H9 (cell line): ENCODE measurements at regions not wholly inside any gene's neighbourhood (a gene's known extent, or its start where the extent isn't known, plus 50 kb on each side); places are given as distances from the start of the nearest gene placed in this dataset.

ENCODE experiments used
- DNase-seq: peaks from one replicate; pipeline ENCODE4 v3.0.0-alpha.2; 2017
- H2AFZ ChIP-seq: one replicate; pipeline ENCODE4 v1.6.1; 2013; ENCODE audit warnings: mild to moderate bottlenecking, low read length, control low read depth, moderate library complexity
- H2AK5ac ChIP-seq: 2 replicates; pipeline ENCODE4 v1.6.1; 2013; ENCODE audit warnings: low read length, control low read depth, mixed read lengths; ENCODE audit not compliant: insufficient read length
- H2BK120ac ChIP-seq: one replicate; pipeline ENCODE4 v1.6.1; 2013; ENCODE audit warnings: low read depth, mild to moderate bottlenecking, low read length, control low read depth, inconsistent platforms; ENCODE audit not compliant: poor library complexity, severe bottlenecking
- H2BK12ac ChIP-seq: 2 replicates; pipeline ENCODE4 v1.6.1; 2013; ENCODE audit warnings: low read length, control low read depth, mixed read lengths, low read depth; ENCODE audit not compliant: insufficient read length
- H2BK15ac ChIP-seq: 2 replicates; pipeline ENCODE4 v1.6.1; 2013; ENCODE audit warnings: low read depth, low read length, control low read depth
- H2BK20ac ChIP-seq: one replicate; pipeline ENCODE4 v1.6.1; 2013; ENCODE audit warnings: low read depth, mild to moderate bottlenecking, low read length, control low read depth, inconsistent platforms; ENCODE audit not compliant: poor library complexity, severe bottlenecking
- H2BK5ac ChIP-seq: 2 replicates; pipeline ENCODE4 v1.6.1; 2013; ENCODE audit warnings: low read length, control low read depth, mixed read lengths; ENCODE audit not compliant: insufficient read length
- H3K14ac ChIP-seq: 2 replicates; pipeline ENCODE4 v1.6.1; 2013; ENCODE audit warnings: low read length, control low read depth; ENCODE audit not compliant: insufficient read depth
- H3K18ac ChIP-seq: 2 replicates; pipeline ENCODE4 v1.6.1; 2013; ENCODE audit warnings: low read depth, mild to moderate bottlenecking, mixed read lengths, low read length, control low read depth; ENCODE audit not compliant: insufficient read length
- H3K23ac ChIP-seq: 2 replicates; pipeline ENCODE4 v1.6.1; 2013; ENCODE audit warnings: low read length, control low read depth, mixed read lengths, low read depth; ENCODE audit not compliant: insufficient read length
- H3K23me2 ChIP-seq: 2 replicates; pipeline ENCODE4 v1.6.1; 2013; ENCODE audit warnings: low read depth, mild to moderate bottlenecking, mixed read lengths, low read length, control low read depth; ENCODE audit not compliant: insufficient read length, poor library complexity, severe bottlenecking
- H3K27ac ChIP-seq: 2 replicates; pipeline ENCODE4 v1.5.1; 2013; ENCODE audit warnings: low read length, control low read depth, mixed read lengths, low read depth; ENCODE audit not compliant: insufficient read length
- H3K27me3 ChIP-seq: 2 replicates; pipeline ENCODE4 v1.6.1; 2013; ENCODE audit warnings: low read length, control low read depth, inconsistent platforms; ENCODE audit not compliant: insufficient read depth
- H3K4ac ChIP-seq: 2 replicates; pipeline ENCODE4 v1.6.1; 2013; ENCODE audit warnings: low read depth, mild to moderate bottlenecking, control low read depth, inconsistent platforms, low read length, moderate library complexity
- H3K4me1 ChIP-seq: 2 replicates; pipeline ENCODE4 v1.6.1; 2013; ENCODE audit warnings: low read length, control low read depth, inconsistent platforms; ENCODE audit not compliant: insufficient read depth
- H3K4me2 ChIP-seq: 2 replicates; pipeline ENCODE4 v1.6.1; 2013; ENCODE audit warnings: low read length, control low read depth, mixed read lengths; ENCODE audit not compliant: insufficient read length, insufficient read depth
- H3K56ac ChIP-seq: 2 replicates; pipeline ENCODE4 v1.6.1; 2013; ENCODE audit warnings: low read depth, mild to moderate bottlenecking, mixed read lengths, low read length, control low read depth; ENCODE audit not compliant: insufficient read length
- H3K79me1 ChIP-seq: 2 replicates; pipeline ENCODE4 v1.6.1; 2013; ENCODE audit warnings: low read depth, mild to moderate bottlenecking, moderate library complexity, low read length, control low read depth, inconsistent platforms; ENCODE audit not compliant: insufficient read depth, poor library complexity, severe bottlenecking
- H3K79me2 ChIP-seq: 2 replicates; pipeline ENCODE4 v1.6.1; 2013; ENCODE audit warnings: low read length, control low read depth, inconsistent platforms; ENCODE audit not compliant: insufficient read depth
- H3K9ac ChIP-seq: 2 replicates; pipeline ENCODE4 v1.6.1; 2013; ENCODE audit warnings: low read length, control low read depth, mixed read lengths; ENCODE audit not compliant: insufficient read length; ENCODE audit errors: extremely low read depth
- H3K9me3 ChIP-seq: one replicate; pipeline ENCODE4 v1.6.1; 2013; ENCODE audit warnings: low read depth, low read length, inconsistent platforms; ENCODE audit not compliant: control insufficient read depth
- H3T11ph ChIP-seq: one replicate; pipeline ENCODE4 v1.6.1; 2013; ENCODE audit warnings: mild to moderate bottlenecking, low read length, control low read depth, inconsistent platforms
- H4K20me1 ChIP-seq: one replicate; pipeline ENCODE4 v1.6.1; 2013; ENCODE audit not compliant: control insufficient read depth, insufficient read length, insufficient read depth
- H4K5ac ChIP-seq: 2 replicates; pipeline ENCODE4 v1.6.1; 2013; ENCODE audit warnings: low read depth, mild to moderate bottlenecking, mixed read lengths, low read length, control low read depth; ENCODE audit not compliant: insufficient read length
- H4K8ac ChIP-seq: replicated peaks from 2 replicates; pipeline ENCODE4 v1.6.1; 2013; ENCODE audit warnings: low read length, control low read depth, mixed read lengths, low read depth; ENCODE audit not compliant: insufficient read length
- H4K91ac ChIP-seq: 2 replicates; pipeline ENCODE4 v1.6.1; 2013; ENCODE audit warnings: low read depth, mild to moderate bottlenecking, moderate library complexity, mixed read lengths, low read length, control low read depth; ENCODE audit not compliant: insufficient read length
- H3K27ac Mint-ChIP-seq, 3 experiments: 2 replicates in 2 of 3; 3 replicates in 1 of 3; pipeline ENCODE4 v1.8.0; 2020 to 2021; ENCODE audit warnings: mixed read lengths in 3 of 3, mild to moderate bottlenecking in 1 of 3, moderate library complexity in 1 of 3
- H3K27me3 Mint-ChIP-seq: 2 replicates; pipeline ENCODE4 v1.8.0; 2021; ENCODE audit warnings: low read depth, mild to moderate bottlenecking, moderate library complexity, mixed read lengths
- H3K36me3 Mint-ChIP-seq, 3 experiments: 2 replicates in 2 of 3; 3 replicates in 1 of 3; pipeline ENCODE4 v1.8.0; 2020 to 2021; ENCODE audit warnings: low read depth in 3 of 3, mixed read lengths in 3 of 3; ENCODE audit not compliant: insufficient read depth in 1 of 3
- H3K4me1 Mint-ChIP-seq, 2 experiments: 2 replicates each; pipeline ENCODE4 v1.8.0; 2020; ENCODE audit warnings: mixed read lengths in 2 of 2
- H3K4me3 Mint-ChIP-seq, 2 experiments: 2 replicates in 1 of 2; 3 replicates in 1 of 2; pipeline ENCODE4 v1.8.0; 2020 to 2021; ENCODE audit warnings: mild to moderate bottlenecking in 2 of 2, mixed read lengths in 2 of 2, moderate library complexity in 1 of 2
- H3K9me3 Mint-ChIP-seq, 2 experiments: 2 replicates in 1 of 2; 3 replicates in 1 of 2; pipeline ENCODE4 v1.8.0; 2020; ENCODE audit warnings: mild to moderate bottlenecking in 2 of 2, mixed read lengths in 2 of 2, moderate library complexity in 1 of 2
- CTCF ChIP-seq: fragments of 200-600 bp; sonication (generic); conservative IDR thresholded peaks from 3 replicates; pipeline ENCODE4 v1.8.0; 2021; ENCODE audit warnings: antibody characterized with exemption, mild to moderate bottlenecking
- WGBS: extraction: QIAGEN DNeasy Blood & Tissue Kit; methylation state at CpG from one replicate; pipeline ENCODE4 v1.1.7; 2013; ENCODE audit warnings: missing lambda C conversion rate, low lambda C conversion rate, mixed read lengths; ENCODE audit not compliant: insufficient read length; ENCODE audit errors: extremely low coverage; 5-methylcytosine and 5-hydroxymethylcytosine counted together

- no peak overlapping the region for H3K27ac ChIP-seq
- no CpG with 5 or more reads among the region's 3 CpGs for WGBS
- H2BK120ac ChIP-seq, result no peak overlapping the region
- H3K56ac ChIP-seq, result no peak overlapping the region
- H3K9me3 ChIP-seq, result no peaks in the 10 kb centered on the region
- no peak overlapping the region for H2BK20ac ChIP-seq
- no peak overlapping the region for H3T11ph ChIP-seq
- no peak overlapping the region for H2BK15ac ChIP-seq
- H3K79me1 ChIP-seq, result no peaks in the 10 kb centered on the region
- H3K4ac ChIP-seq, result no peak overlapping the region
- DNase-seq, result no peak
- peak overlapping the region in 1 of 3 experiments; percentile 95; a peak in 2 of 7 replicates for H3K27ac Mint-ChIP-seq
- H3K4me1 Mint-ChIP-seq, result peaks cover 41 to 53% of the 10 kb centered on the region in 2 experiments
- no peak for TF ChIP-seq CTCF
- H3K4me3 Mint-ChIP-seq, result no peak overlapping the region; a peak in 1 of 5 replicates
- H3K27me3 Mint-ChIP-seq, result no peaks in the 10 kb centered on the region; the same call in 1 of the 2 replicates
- no peak overlapping the region for H3K23ac ChIP-seq
- H3K18ac ChIP-seq, result no peak overlapping the region
- H4K8ac ChIP-seq, result no peak overlapping the region
- H3K23me2 ChIP-seq, result no peaks in the 10 kb centered on the region
- no peak overlapping the region for H3K4me2 ChIP-seq
- H3K9me3 Mint-ChIP-seq, result peaks cover 10% of the 10 kb centered on the region in 2 experiments
- no peaks in the 10 kb centered on the region for H4K20me1 ChIP-seq
- H3K79me2 ChIP-seq, result no peaks in the 10 kb centered on the region
- H2BK5ac ChIP-seq, result no peak overlapping the region
- no peak overlapping the region for H2AFZ ChIP-seq
- no peak overlapping the region for H4K5ac ChIP-seq
- peaks cover 3 to 13% (median 8%) of the 10 kb centered on the region in 3 experiments for H3K36me3 Mint-ChIP-seq
- H3K9ac ChIP-seq, result no peak overlapping the region
- H3K14ac ChIP-seq, result no peak overlapping the region
- H2AK5ac ChIP-seq, result no peak overlapping the region
- no peak overlapping the region for H2BK12ac ChIP-seq
- no peak overlapping the region for H4K91ac ChIP-seq
- H3K27me3 ChIP-seq, result no peaks in the 10 kb centered on the region
- peaks cover 19% of the 10 kb centered on the region for H3K4me1 ChIP-seq
These were observed 219.6 kb downstream of the KTN1 start for GRCh38 chr14:55799508-55800095.
